G401 (cell line): ENCODE measurements at regions not wholly inside any gene's neighbourhood (a gene's known extent, or its start where the extent isn't known, plus 50 kb on each side); places are given as distances from the start of the nearest gene placed in this dataset.
"Not testable (repeated sequence)": the region's sequence is repeated elsewhere in the genome, so short reads cannot be mapped to it uniquely, and the experiment has no call there.

ENCODE experiments used
- DNase-seq: peaks from one replicate; pipeline ENCODE4 v3.0.0-alpha.2; 2015; ENCODE audit warnings: low spot score
- in situ Hi-C: cut with HindIII; loops from 2 replicates; pipeline ENCODE4 v1.10.0; 2016; ENCODE audit warnings: low sequenced_read_pairs, mixed read lengths

GRCh38 chr2:17228461-17228860, 289.8 kb downstream of the RAD51AP2 start:
- DNase-seq, result no peak
- in situ Hi-C loops, result no loop called here

- in situ Hi-C loops, result no loop called here
- no peak for DNase-seq
Observed at GRCh38 chr2:17227856-17228255, 290.4 kb downstream of the RAD51AP2 start.

- DNase-seq, result peak; percentile 43
- in situ Hi-C loops, result no loop called here
Observed at GRCh38 chr2:17226941-17227490, 291.2 kb downstream of the RAD51AP2 start.

GRCh38 chr2:17223211-17223610, 295.0 kb downstream of the RAD51AP2 start:
- no peak for DNase-seq
- in situ Hi-C loops, result no loop called here

- no peak for DNase-seq
- in situ Hi-C loops, result no loop called here
Observed at GRCh38 chr2:17208511-17208910, 309.7 kb downstream of the RAD51AP2 start.

- in situ Hi-C loops, result no loop called here
- no peak for DNase-seq
Observed at GRCh38 chr2:17206771-17207170, 311.5 kb downstream of the RAD51AP2 start.

- DNase-seq, in situ Hi-C loops: not testable (repeated sequence)
Observed at GRCh38 chr2:17204214-17204613, 314.0 kb downstream of the RAD51AP2 start.

GRCh38 chr2:17202628-17203027, 315.6 kb downstream of the RAD51AP2 start:
- DNase-seq, in situ Hi-C loops: not testable (repeated sequence)

- DNase-seq, result no peak
- in situ Hi-C loops, result no loop called here
Observed at GRCh38 chr2:17199741-17200140, 318.5 kb downstream of the RAD51AP2 start.

- in situ Hi-C loops, result no loop called here
- DNase-seq, result no peak
Observed at GRCh38 chr2:17196380-17196779, 321.9 kb downstream of the RAD51AP2 start.

- in situ Hi-C loops, result no loop called here
- DNase-seq, result no peak
Observed at GRCh38 chr2:17195016-17195415, 323.2 kb downstream of the RAD51AP2 start.

GRCh38 chr2:17194083-17194482, 324.2 kb downstream of the RAD51AP2 start:
- no peak for DNase-seq
- in situ Hi-C loops, result no loop called here

- in situ Hi-C loops, DNase-seq: not testable (repeated sequence)
Observed at GRCh38 chr2:17193433-17193890, 324.8 kb downstream of the RAD51AP2 start.

GRCh38 chr2:17191223-17191622, 327.0 kb downstream of the RAD51AP2 start:
- DNase-seq, result no peak
- in situ Hi-C loops, result no loop called here

- in situ Hi-C loops, result no loop called here
- DNase-seq, result no peak
Observed at GRCh38 chr2:17190527-17190926, 327.7 kb downstream of the RAD51AP2 start.

- DNase-seq, result no peak
- in situ Hi-C loops, result no loop called here
Observed at GRCh38 chr2:17188721-17189120, 329.5 kb downstream of the RAD51AP2 start.

GRCh38 chr2:17184512-17184911, 333.7 kb downstream of the RAD51AP2 start:
- in situ Hi-C loops, result no loop called here
- no peak for DNase-seq

GRCh38 chr2:17182399-17182798, 335.8 kb downstream of the RAD51AP2 start:
- DNase-seq, result no peak
- in situ Hi-C loops, result no loop called here

GRCh38 chr2:17181051-17181752, 337.0 kb downstream of the RAD51AP2 start:
- in situ Hi-C loops, result no loop called here
- DNase-seq, result no peak

GRCh38 chr2:17179145-17179808, 339.0 kb downstream of the RAD51AP2 start:
- in situ Hi-C loops, result no loop called here
- no peak for DNase-seq
